Liver (tissue), 8 donors: ENCODE measurements at regions not wholly inside any gene's neighbourhood (a gene's known extent, or its start where the extent isn't known, plus 50 kb on each side); places are given as distances from the start of the nearest gene placed in this dataset.

ENCODE experiments used
- DNase-seq: peaks from one replicate; pipeline ENCODE4 v3.0.0-alpha.2; 2017; ENCODE audit warnings: low spot score
- H3K27ac ChIP-seq, 2 donors: one replicate each; pipeline ENCODE4 v1.7.0; 2013; ENCODE audit warnings: inconsistent platforms in 2 of 2, low read length in 2 of 2, control low read depth in 1 of 2, low read depth in 1 of 2, mild to moderate bottlenecking in 1 of 2
- H3K27me3 ChIP-seq, 4 donors: one replicate each; pipeline versions ENCODE4 v1.6.1 to v1.7.0; 2013; ENCODE audit warnings: low read length in 3 of 4, inconsistent platforms in 1 of 4, mild to moderate bottlenecking in 1 of 4, moderate library complexity in 1 of 4; ENCODE audit not compliant: control insufficient read depth in 4 of 4, insufficient read depth in 4 of 4
- H3K36me3 ChIP-seq, 4 donors: one replicate each; pipeline versions ENCODE4 v1.6.1 to v1.7.0; 2013; ENCODE audit warnings: low read length in 3 of 4, mild to moderate bottlenecking in 3 of 4, low read depth in 1 of 4, moderate library complexity in 1 of 4; ENCODE audit not compliant: control insufficient read depth in 4 of 4, insufficient read depth in 3 of 4
- H3K4me1 ChIP-seq, 4 donors: one replicate each; pipeline versions ENCODE4 v1.6.1 to v1.7.0; 2013; ENCODE audit warnings: low read length in 3 of 4, mild to moderate bottlenecking in 3 of 4, moderate library complexity in 1 of 4; ENCODE audit not compliant: control insufficient read depth in 4 of 4, insufficient read depth in 4 of 4
- H3K4me3 ChIP-seq, 3 donors: one replicate each; pipeline versions ENCODE4 v1.6.1 to v1.7.0; 2013; ENCODE audit warnings: low read length in 3 of 3, control low read depth in 1 of 3, low read depth in 1 of 3, mild to moderate bottlenecking in 1 of 3
- H3K9ac ChIP-seq, 2 donors: one replicate each; pipeline ENCODE4 v1.7.0; 2013; ENCODE audit warnings: low read length in 2 of 2, mild to moderate bottlenecking in 2 of 2, moderate library complexity in 2 of 2, control low read depth in 1 of 2, low read depth in 1 of 2
- H3K9me3 ChIP-seq, 4 donors: one replicate each; pipeline versions ENCODE4 v1.6.1 to v1.7.0; 2013; ENCODE audit warnings: low read length in 3 of 4; ENCODE audit not compliant: control insufficient read depth in 4 of 4
- CTCF ChIP-seq: fragments of 150-350 bp; IDR thresholded peaks from 2 replicates; pipeline ENCODE4 v1.5.1; 2017; ENCODE audit warnings: improper control_type of control experiment, low read depth, low read length; ENCODE audit not compliant: missing input control
- EGR1 ChIP-seq, 2 donors: IDR thresholded peaks; 2 replicates each; pipeline ENCODE4 v1.6.1; 2016 to 2018; ENCODE audit warnings: antibody characterized with exemption in 2 of 2, low read depth in 2 of 2
- FOXA1 ChIP-seq: IDR thresholded peaks from 2 replicates; pipeline ENCODE4 v1.6.1; 2016; ENCODE audit warnings: antibody characterized with exemption
- FOXA2 ChIP-seq: IDR thresholded peaks from 2 replicates; pipeline ENCODE4 v1.6.1; 2016; ENCODE audit warnings: antibody characterized with exemption
- HNF4A ChIP-seq, 2 donors: conservative IDR thresholded peaks; 2 replicates each; pipeline ENCODE4 v1.6.1; 2016; ENCODE audit warnings: antibody characterized with exemption in 2 of 2, mild to moderate bottlenecking in 2 of 2
- HNF4G ChIP-seq: IDR thresholded peaks from 2 replicates; pipeline ENCODE4 v1.6.1; 2016; ENCODE audit warnings: antibody characterized with exemption
- JUND ChIP-seq, 2 donors: IDR thresholded peaks; 2 replicates each; pipeline ENCODE4 v1.6.1; 2016; ENCODE audit warnings: antibody characterized with exemption in 2 of 2
- MAX ChIP-seq: IDR thresholded peaks from 2 replicates; pipeline ENCODE4 v1.6.1; 2016; ENCODE audit warnings: antibody characterized with exemption
- NR2F2 ChIP-seq: IDR thresholded peaks from 2 replicates; pipeline ENCODE4 v1.6.1; 2016; ENCODE audit warnings: antibody characterized with exemption
- RAD21 ChIP-seq, 2 donors: IDR thresholded peaks; 2 replicates each; pipeline ENCODE4 v1.6.1; 2016; ENCODE audit warnings: antibody characterized with exemption in 2 of 2, mild to moderate bottlenecking in 2 of 2
- REST ChIP-seq: IDR thresholded peaks from 2 replicates; pipeline ENCODE4 v1.6.1; 2016; ENCODE audit warnings: antibody characterized with exemption, mild to moderate bottlenecking
- RXRA ChIP-seq, 2 donors: IDR thresholded peaks; 2 replicates each; pipeline ENCODE4 v1.6.1; 2017 to 2018; ENCODE audit warnings: antibody characterized with exemption in 2 of 2, mild to moderate bottlenecking in 1 of 2
- TAF1 ChIP-seq: conservative IDR thresholded peaks from 2 replicates; pipeline ENCODE4 v1.6.1; 2016; ENCODE audit warnings: antibody characterized with exemption, mild to moderate bottlenecking
- YY1 ChIP-seq: IDR thresholded peaks from 2 replicates; pipeline ENCODE4 v1.6.1; 2016; ENCODE audit warnings: antibody characterized with exemption, mild to moderate bottlenecking
- WGBS: extraction: QIAGEN DNeasy Blood & Tissue Kit; methylation state at CpG from one replicate; pipeline ENCODE4 v1.1.7; 2013; 5-methylcytosine and 5-hydroxymethylcytosine counted together
- TF ChIP-seq, protein P1 (sequence below): IDR thresholded peaks from 2 replicates; pipeline ENCODE4 v1.6.1; 2016; ENCODE audit warnings: antibody characterized with exemption
- TF ChIP-seq, protein P2 (sequence below): IDR thresholded peaks from 2 replicates; pipeline ENCODE4 v1.6.1; 2016; ENCODE audit warnings: antibody characterized with exemption
- donor health status: healthy.
- donor health status: healthy.
- donor health status: healthy.
- donor health status: healthy.
- donor health status: healthy.

DNA sequence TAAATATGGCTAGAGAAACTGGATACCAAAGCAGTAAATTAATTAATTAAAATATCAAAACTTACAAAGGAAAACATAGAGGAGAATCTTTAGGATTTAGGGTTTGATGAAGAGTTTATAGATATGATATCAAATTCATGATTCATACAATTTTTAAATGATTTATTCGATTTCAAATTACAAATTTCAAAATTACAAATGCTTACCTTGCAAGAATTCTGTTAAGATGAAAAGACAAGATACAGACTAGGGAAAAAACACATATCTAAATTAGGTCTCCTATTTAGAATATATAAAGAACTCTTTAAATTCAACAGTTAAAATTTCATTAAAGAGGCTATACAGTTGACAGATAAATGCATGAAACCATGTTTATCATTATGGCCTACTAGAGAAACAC, 930.7 kb downstream of the ZPLD1 start:
- TF ChIP-seq, protein P1, sequence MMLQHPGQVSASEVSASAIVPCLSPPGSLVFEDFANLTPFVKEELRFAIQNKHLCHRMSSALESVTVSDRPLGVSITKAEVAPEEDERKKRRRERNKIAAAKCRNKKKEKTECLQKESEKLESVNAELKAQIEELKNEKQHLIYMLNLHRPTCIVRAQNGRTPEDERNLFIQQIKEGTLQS = no peak
- TF ChIP-seq HNF4G (no peak), YY1 (no peak), HNF4A (conservative IDR thresholded peaks at IDR 0.05) (no peak), RAD21 (IDR thresholded peaks at IDR 0.05) (no peak), NR2F2 (no peak), CTCF (no peak), FOXA1 (no peak), TAF1 (no peak)
- no peaks in the 10 kb centered on the region for H3K4me1 ChIP-seq
- H3K27me3 ChIP-seq = no peaks in the 10 kb centered on the region
- H3K9me3 ChIP-seq = no peaks in the 10 kb centered on the region
- no peak overlapping the region for H3K9ac ChIP-seq
- WGBS = 39% methylated on average over 1 of the region's 1 CpG
- H3K4me3 ChIP-seq = no peak overlapping the region
- no peak for DNase-seq
- no peaks in the 10 kb centered on the region for H3K36me3 ChIP-seq
- H3K27ac ChIP-seq = no peak overlapping the region

- Histone ChIP-seq H3K27me3 (no peaks in the 10 kb centered on the region), H3K4me1 (no peaks in the 10 kb centered on the region), H3K36me3 (no peaks in the 10 kb centered on the region), H3K27ac (no peak overlapping the region), H3K9ac (no peak overlapping the region), H3K9me3 (no peaks in the 10 kb centered on the region), H3K4me3 (no peak overlapping the region)
- TF ChIP-seq JUND (IDR thresholded peaks at IDR 0.05) (no peak), RXRA (IDR thresholded peaks at IDR 0.05) (no peak), CTCF (no peak), EGR1 (IDR thresholded peaks at IDR 0.05; ENCODE audit: low read depth in 2 of 2) (no peak), HNF4A (conservative IDR thresholded peaks at IDR 0.05) (no peak), FOXA1 (no peak), RAD21 (IDR thresholded peaks at IDR 0.05) (no peak), YY1 (no peak), NR2F2 (no peak), FOXA2 (no peak), TAF1 (no peak), REST (no peak), MAX (no peak)
- TF ChIP-seq, protein P2, sequence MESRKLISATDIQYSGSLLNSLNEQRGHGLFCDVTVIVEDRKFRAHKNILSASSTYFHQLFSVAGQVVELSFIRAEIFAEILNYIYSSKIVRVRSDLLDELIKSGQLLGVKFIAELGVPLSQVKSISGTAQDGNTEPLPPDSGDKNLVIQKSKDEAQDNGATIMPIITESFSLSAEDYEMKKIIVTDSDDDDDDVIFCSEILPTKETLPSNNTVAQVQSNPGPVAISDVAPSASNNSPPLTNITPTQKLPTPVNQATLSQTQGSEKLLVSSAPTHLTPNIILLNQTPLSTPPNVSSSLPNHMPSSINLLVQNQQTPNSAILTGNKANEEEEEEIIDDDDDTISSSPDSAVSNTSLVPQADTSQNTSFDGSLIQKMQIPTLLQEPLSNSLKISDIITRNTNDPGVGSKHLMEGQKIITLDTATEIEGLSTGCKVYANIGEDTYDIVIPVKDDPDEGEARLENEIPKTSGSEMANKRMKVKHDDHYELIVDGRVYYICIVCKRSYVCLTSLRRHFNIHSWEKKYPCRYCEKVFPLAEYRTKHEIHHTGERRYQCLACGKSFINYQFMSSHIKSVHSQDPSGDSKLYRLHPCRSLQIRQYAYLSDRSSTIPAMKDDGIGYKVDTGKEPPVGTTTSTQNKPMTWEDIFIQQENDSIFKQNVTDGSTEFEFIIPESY = no peak
- TF ChIP-seq, protein P1 = no peak
- no peak for DNase-seq
- WGBS = 83% methylated on average over 3 of the region's 3 CpGs
These were observed 932.7 kb downstream of the ZPLD1 start for GRCh38 chr3:103367481-103367880.
